Smooth muscle cell (in vitro differentiated cells): ENCODE measurements at regions not wholly inside any gene's neighbourhood (a gene's known extent, or its start where the extent isn't known, plus 50 kb on each side); places are given as distances from the start of the nearest gene placed in this dataset.
"Not testable (repeated sequence)": the region's sequence is repeated elsewhere in the genome, so short reads cannot be mapped to it uniquely, and the experiment has no call there.

Source experiments
- DNase-seq: peaks from one replicate; lab custom pipeline; 2025; ENCODE audit not compliant: unreplicated experiment; lab: John Stamatoyannopoulos, UW
- H2AFZ ChIP-seq: fragments of 200-600 bp; sonication (generic); 2 replicates; pipeline ENCODE4 v1.6.0; 2016; ENCODE audit warnings: antibody characterized with exemption, low read depth, mild to moderate bottlenecking
- H3F3A ChIP-seq: fragments of 200-600 bp; sonication (generic); 2 replicates; pipeline ENCODE4 v1.6.0; 2017; ENCODE audit warnings: antibody characterized with exemption, low read depth
- H3K27ac ChIP-seq: fragments of 200-600 bp; sonication (generic); 2 replicates; pipeline ENCODE4 v1.5.1; 2016; ENCODE audit warnings: low read depth, mild to moderate bottlenecking
- H3K27me3 ChIP-seq: fragments of 200-600 bp; sonication (generic); 2 replicates; pipeline ENCODE4 v1.6.1; 2016; ENCODE audit warnings: low read depth, mild to moderate bottlenecking
- H3K36me3 ChIP-seq: fragments of 200-600 bp; sonication (generic); 2 replicates; pipeline ENCODE4 v1.5.1; 2016; ENCODE audit warnings: low read depth
- H3K4me1 ChIP-seq: fragments of 200-600 bp; sonication (generic); 2 replicates; pipeline ENCODE4 v1.5.1; 2016; ENCODE audit warnings: low read depth
- H3K4me2 ChIP-seq: fragments of 200-600 bp; sonication (generic); 2 replicates; pipeline ENCODE4 v1.6.0; 2016; ENCODE audit warnings: mild to moderate bottlenecking
- H3K4me3 ChIP-seq: fragments of 200-600 bp; sonication (generic); 2 replicates; pipeline ENCODE4 v1.5.1; 2016; ENCODE audit warnings: mild to moderate bottlenecking
- H3K79me2 ChIP-seq: fragments of 200-600 bp; sonication (generic); 2 replicates; pipeline ENCODE4 v1.6.0; 2016; ENCODE audit warnings: low read depth, mild to moderate bottlenecking
- H3K9ac ChIP-seq: fragments of 200-600 bp; sonication (generic); 2 replicates; pipeline ENCODE4 v1.6.0; 2016; ENCODE audit warnings: low read depth
- H3K9me3 ChIP-seq: fragments of 200-600 bp; sonication (generic); replicated peaks from 2 replicates; pipeline ENCODE4 v1.5.1; 2016; ENCODE audit warnings: low read depth
- H4K20me1 ChIP-seq: fragments of 200-600 bp; sonication (generic); 2 replicates; pipeline ENCODE4 v1.6.0; 2016; ENCODE audit warnings: low read depth
- WGBS: methylation state at CpG from one replicate; pipeline ENCODE4 v1.1.7; 2016; ENCODE audit warnings: low lambda C conversion rate; 5-methylcytosine and 5-hydroxymethylcytosine counted together
- TF ChIP-seq, protein P1 (sequence below): fragments of 200-600 bp; sonication (generic); IDR thresholded peaks from 2 replicates; pipeline ENCODE4 v1.5.1; 2017; ENCODE audit warnings: borderline replicate concordance, mild to moderate bottlenecking, antibody characterized with exemption; ENCODE audit not compliant: insufficient read depth, poor library complexity, severe bottlenecking

DNA sequence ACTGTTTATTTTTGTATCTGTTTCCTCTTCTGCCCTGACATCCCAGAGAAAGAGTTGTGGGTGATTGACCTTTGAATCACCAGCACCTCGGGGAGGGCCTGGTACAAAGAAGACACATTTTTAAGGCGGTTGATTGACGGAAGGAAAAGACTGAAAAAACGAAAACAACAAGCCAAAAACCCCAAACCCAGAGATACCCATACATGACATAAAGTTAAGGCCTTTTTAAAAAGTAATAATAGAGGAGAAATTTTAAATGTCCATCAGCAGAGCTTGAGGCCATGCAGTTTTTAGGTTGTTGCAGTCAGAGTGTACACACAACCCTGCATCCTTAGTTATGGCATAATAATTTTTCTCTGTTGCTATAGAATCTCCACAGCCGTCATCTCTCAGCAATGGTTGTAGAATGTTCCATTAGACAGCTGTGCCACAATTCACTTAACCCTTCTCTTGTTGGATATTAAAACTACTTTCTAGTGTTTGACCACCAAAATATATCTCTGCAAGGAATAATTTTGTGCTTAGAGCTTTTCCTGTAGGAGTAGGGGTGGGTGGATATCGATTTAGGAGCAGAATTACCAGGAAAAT is 110.2 kb downstream of the GNL3L start:
- peak overlapping the region; percentile 62 for H3K4me3 ChIP-seq
- TF ChIP-seq, protein P1, sequence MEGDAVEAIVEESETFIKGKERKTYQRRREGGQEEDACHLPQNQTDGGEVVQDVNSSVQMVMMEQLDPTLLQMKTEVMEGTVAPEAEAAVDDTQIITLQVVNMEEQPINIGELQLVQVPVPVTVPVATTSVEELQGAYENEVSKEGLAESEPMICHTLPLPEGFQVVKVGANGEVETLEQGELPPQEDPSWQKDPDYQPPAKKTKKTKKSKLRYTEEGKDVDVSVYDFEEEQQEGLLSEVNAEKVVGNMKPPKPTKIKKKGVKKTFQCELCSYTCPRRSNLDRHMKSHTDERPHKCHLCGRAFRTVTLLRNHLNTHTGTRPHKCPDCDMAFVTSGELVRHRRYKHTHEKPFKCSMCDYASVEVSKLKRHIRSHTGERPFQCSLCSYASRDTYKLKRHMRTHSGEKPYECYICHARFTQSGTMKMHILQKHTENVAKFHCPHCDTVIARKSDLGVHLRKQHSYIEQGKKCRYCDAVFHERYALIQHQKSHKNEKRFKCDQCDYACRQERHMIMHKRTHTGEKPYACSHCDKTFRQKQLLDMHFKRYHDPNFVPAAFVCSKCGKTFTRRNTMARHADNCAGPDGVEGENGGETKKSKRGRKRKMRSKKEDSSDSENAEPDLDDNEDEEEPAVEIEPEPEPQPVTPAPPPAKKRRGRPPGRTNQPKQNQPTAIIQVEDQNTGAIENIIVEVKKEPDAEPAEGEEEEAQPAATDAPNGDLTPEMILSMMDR, result no peak
- no peaks in the 10 kb centered on the region for H3K27me3 ChIP-seq
- no peaks in the 10 kb centered on the region for H4K20me1 ChIP-seq
- no peak overlapping the region for H2AFZ ChIP-seq
- H3K36me3 ChIP-seq, result no peaks in the 10 kb centered on the region
- H3K4me1 ChIP-seq, result peaks cover 7% of the 10 kb centered on the region
- no peaks in the 10 kb centered on the region for H3K9me3 ChIP-seq
- peak overlapping the region; percentile 90 for H3K9ac ChIP-seq
- H3K79me2 ChIP-seq, result no peaks in the 10 kb centered on the region
- H3K4me2 ChIP-seq, result peak overlapping the region; percentile 77
- H3F3A ChIP-seq, result no peaks in the 10 kb centered on the region
- DNase-seq, result no peak
- peak overlapping the region; percentile 97 for H3K27ac ChIP-seq
- WGBS, result 60% methylated on average over 6 of the region's 6 CpGs

DNA sequence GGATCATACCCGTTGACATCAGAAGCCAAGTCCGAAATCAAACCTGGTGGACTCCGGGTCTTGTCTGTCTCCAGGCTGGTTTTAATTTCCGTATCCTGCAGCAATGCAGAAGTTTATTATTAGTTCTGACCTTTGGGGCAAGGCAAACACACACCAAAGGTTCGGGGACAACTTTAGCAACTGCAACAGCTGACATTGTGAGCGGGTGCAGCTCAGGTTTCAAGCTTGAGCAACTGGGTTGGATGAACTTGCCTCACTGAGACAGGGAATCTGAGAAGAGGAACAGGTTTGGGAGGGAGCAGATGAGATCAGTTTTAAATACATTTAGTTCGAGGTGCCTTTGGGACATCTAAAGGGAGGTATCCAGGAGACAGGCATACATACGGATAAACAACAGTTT is 110.7 kb downstream of the GNL3L start:
- Histone ChIP-seq H3K27me3 (no peaks in the 10 kb centered on the region), H3K4me3 (no peak overlapping the region), H3K4me1 (peaks cover 7% of the 10 kb centered on the region), H3K79me2 (no peaks in the 10 kb centered on the region), H4K20me1 (no peaks in the 10 kb centered on the region), H3K36me3 (no peaks in the 10 kb centered on the region), H3K9ac (no peak overlapping the region), H3K27ac (peak overlapping the region; percentile 97), H3K4me2 (no peak overlapping the region), H3K9me3 (no peaks in the 10 kb centered on the region), H3F3A (no peaks in the 10 kb centered on the region), H2AFZ (no peak overlapping the region)
- DNase-seq, result no peak
- TF ChIP-seq, protein P1, result no peak
- 74% methylated on average over 8 of the region's 8 CpGs for WGBS

DNA sequence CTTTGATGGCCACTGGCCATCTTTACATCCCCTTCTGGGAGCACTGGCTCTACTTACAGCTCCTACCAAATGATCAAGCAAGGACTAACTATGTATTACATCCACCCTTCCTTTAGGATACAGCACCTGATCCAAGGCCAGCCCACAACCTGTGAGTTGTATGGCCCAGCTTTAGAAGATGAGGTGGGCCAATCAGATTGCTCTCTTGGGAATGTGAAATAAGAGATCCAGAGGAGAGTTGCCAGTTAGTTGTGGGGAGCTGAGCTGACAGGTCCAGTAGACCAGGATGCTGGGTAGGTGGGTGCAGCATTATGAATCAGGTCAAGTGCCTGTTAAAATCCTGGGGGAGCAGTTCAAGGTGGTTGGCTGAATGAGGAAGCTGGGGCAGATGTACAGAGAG is 111.5 kb downstream of the GNL3L start:
- Histone ChIP-seq H3K79me2 (no peaks in the 10 kb centered on the region), H3K9ac (no peak overlapping the region), H3K36me3 (no peaks in the 10 kb centered on the region), H3F3A (no peaks in the 10 kb centered on the region), H3K27me3 (no peaks in the 10 kb centered on the region), H3K27ac (no peak overlapping the region), H3K4me1 (peaks cover 7% of the 10 kb centered on the region), H3K4me2 (no peak overlapping the region), H4K20me1 (no peaks in the 10 kb centered on the region), H2AFZ (no peak overlapping the region), H3K9me3 (no peaks in the 10 kb centered on the region), H3K4me3 (no peak overlapping the region)
- no peak for DNase-seq
- TF ChIP-seq, protein P1, result no peak

DNA sequence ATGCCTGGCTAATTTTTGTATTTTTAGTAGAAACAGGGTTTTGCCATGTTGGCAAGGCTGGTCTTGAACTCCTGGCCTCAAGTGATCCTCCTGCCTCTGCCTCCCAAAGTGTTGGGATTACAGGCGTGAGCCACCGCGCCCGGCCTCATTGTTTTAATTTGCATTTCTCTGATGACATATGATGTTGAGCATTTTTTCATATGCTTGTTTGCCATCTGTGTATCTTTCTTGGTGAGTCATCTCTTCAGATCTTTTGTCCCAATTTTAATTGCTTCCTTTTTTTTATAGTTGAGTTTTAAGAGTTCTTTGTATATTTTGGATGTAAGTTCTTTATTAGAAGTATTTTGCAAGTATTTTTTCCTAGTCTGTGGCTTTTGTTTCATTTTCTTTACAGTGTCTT is 117.6 kb downstream of the GNL3L start:
- not testable (repeated sequence) for H3K9me3 ChIP-seq, H3K4me2 ChIP-seq, DNase-seq, H3K36me3 ChIP-seq, H3K27ac ChIP-seq, H3K27me3 ChIP-seq, H4K20me1 ChIP-seq, H3F3A ChIP-seq, H3K79me2 ChIP-seq, H3K4me3 ChIP-seq, H3K4me1 ChIP-seq, H3K9ac ChIP-seq, H2AFZ ChIP-seq
- WGBS, result 95% methylated on average over 4 of the region's 4 CpGs
